K562 (cell line): ENCODE measurements at regions not wholly inside any gene's neighbourhood (a gene's known extent, or its start where the extent isn't known, plus 50 kb on each side); places are given as distances from the start of the nearest gene placed in this dataset.

Source experiments
- ATAC-seq: fragments of 200-7000 bp; cut with Tn5 transposase; 3 replicates; pipeline ENCODE4 v1.9.1; 2020; ENCODE audit warnings: moderate library complexity
- BruUV-seq: library from RNA; stranded (reverse); fragments of 400-500 nt; replicated peaks from 2 replicates; lab custom pipeline; 2021; lab: Mats Ljungman, UMichigan
- CTCF ChIA-PET: fragments of 300-600 bp; formaldehyde crosslinking; extraction: SDS; loops from one replicate; lab custom pipeline; 2021; ENCODE audit warnings: low intra/inter-chr PET ratio; lab: Yijun Ruan, JAX
- POLR2A ChIA-PET: fragments of 300-600, 350-650 bp; sonication (Branson Sonifier 250); formaldehyde crosslinking; extraction: SDS; loops from one replicate; lab custom pipeline; 2021; ENCODE audit warnings: antibody characterized with exemption, inconsistent platforms; lab: Yijun Ruan, JAX
- DNase-seq, 4 experiments: peaks; one replicate each; pipeline versions ENCODE4 v3.0.0 to v3.0.0-alpha.2; 2011 to 2018; ENCODE audit warnings: low spot score in 3 of 4, mixed read lengths in 3 of 4; ENCODE audit errors: extremely low read depth in 1 of 4
- FAIRE-seq: peaks from 2 replicates; lab custom pipeline; 2011; peaks lifted over from hg19 to GRCh38; lab: Jason Lieb, UNC
- H2AFZ ChIP-seq: 2 replicates; pipeline ENCODE4 v1.6.0; 2011; ENCODE audit warnings: low read depth, low read length, control low read depth, inconsistent platforms
- H3K27ac ChIP-seq: fragments of 200-600 bp; 3 replicates; pipeline ENCODE4 v1.8.0; 2011; ENCODE audit warnings: low read depth, mild to moderate bottlenecking, control low read depth, inconsistent platforms, low read length, moderate library complexity, mixed read lengths; ENCODE audit errors: extremely low read depth
- H3K27me3 ChIP-seq, 2 experiments: fragments of 300-600 bp in 1 of 2; 2 replicates in 1 of 2; 3 replicates in 1 of 2; pipeline versions ENCODE4 v1.6.0 to v1.8.0; 2011; ENCODE audit warnings: inconsistent platforms in 2 of 2, low read length in 2 of 2, mild to moderate bottlenecking in 1 of 2, mixed read lengths in 1 of 2, moderate library complexity in 1 of 2; ENCODE audit not compliant: control insufficient read depth in 2 of 2, insufficient read depth in 2 of 2
- H3K36me3 ChIP-seq: fragments of 300-600 bp; 3 replicates; pipeline ENCODE4 v1.8.0; 2011; ENCODE audit warnings: mild to moderate bottlenecking, low read length, inconsistent platforms; ENCODE audit not compliant: control insufficient read depth, insufficient read depth
- H3K4me1 ChIP-seq, 2 experiments: fragments of 200-600 bp in 1 of 2; replicated peaks in 1 of 2; 2 replicates in 1 of 2; 3 replicates in 1 of 2; pipeline versions ENCODE4 v1.5.1 to v1.8.0; 2011; ENCODE audit warnings: inconsistent platforms in 2 of 2, low read length in 2 of 2, mild to moderate bottlenecking in 1 of 2, mixed read lengths in 1 of 2, moderate library complexity in 1 of 2; ENCODE audit not compliant: control insufficient read depth in 2 of 2, insufficient read depth in 2 of 2
- H3K4me2 ChIP-seq: 2 replicates; pipeline ENCODE4 v1.6.1; 2011; ENCODE audit warnings: low read length, control low read depth, inconsistent platforms, mixed read lengths; ENCODE audit not compliant: insufficient read depth
- H3K4me3 ChIP-seq: fragments of 200-600 bp; sonication (generic), shearing (Covaris generic); 2 replicates; pipeline ENCODE4 v1.5.1; 2016; ENCODE audit warnings: control low read depth, inconsistent platforms
- H3K79me2 ChIP-seq: fragments of 200-600 bp; 3 replicates; pipeline ENCODE4 v1.8.0; 2011; ENCODE audit warnings: low read length, inconsistent platforms; ENCODE audit not compliant: control insufficient read depth, insufficient read depth
- H3K9ac ChIP-seq, 2 experiments: 2 replicates each; pipeline versions ENCODE4 v1.6.0 to v1.6.1; 2011; ENCODE audit warnings: low read depth in 2 of 2, low read length in 2 of 2, control low read depth in 1 of 2, inconsistent platforms in 1 of 2, mild to moderate bottlenecking in 1 of 2, mixed read lengths in 1 of 2; ENCODE audit not compliant: insufficient read depth in 1 of 2
- H3K9me1 ChIP-seq: one replicate; pipeline ENCODE4 v1.6.0; 2011; ENCODE audit warnings: inconsistent platforms, mild to moderate bottlenecking, low read length, moderate library complexity; ENCODE audit not compliant: control insufficient read depth, insufficient read depth
- H3K9me3 ChIP-seq: replicated peaks from 2 replicates; pipeline ENCODE4 v1.5.1; 2011; ENCODE audit warnings: low read depth, low read length, inconsistent platforms; ENCODE audit not compliant: control insufficient read depth, insufficient read depth
- H4K20me1 ChIP-seq: replicated peaks from 2 replicates; pipeline ENCODE4 v1.6.1; 2011; ENCODE audit warnings: low read length, inconsistent platforms, mixed read lengths; ENCODE audit not compliant: control insufficient read depth, insufficient read depth
- BRD4 ChIP-seq: fragments of 200-600 bp; sonication (generic); IDR thresholded peaks from 2 replicates; pipeline ENCODE4 v1.6.1; 2017; ENCODE audit warnings: inconsistent platforms
- ELF4 ChIP-seq: fragments of 450-650 bp; formaldehyde crosslinking; IDR thresholded peaks from 2 replicates; pipeline ENCODE4 v1.4.0; 2022; ENCODE audit warnings: missing genetic modification characterization
- ETS1 ChIP-seq: conservative IDR thresholded peaks from 2 replicates; pipeline ENCODE4 v1.6.1; 2011; ENCODE audit warnings: low read depth, mild to moderate bottlenecking, low read length; ENCODE audit not compliant: control insufficient read depth
- FOSL1 ChIP-seq: fragments of 200-800 bp; sonication (Bioruptor generic); conservative IDR thresholded peaks from 2 replicates; pipeline ENCODE4 v1.6.1; 2016; ENCODE audit warnings: missing genetic modification characterization, missing compliant biosample characterization
- FOXK1 ChIP-seq: sonication (generic); formaldehyde crosslinking; IDR thresholded peaks from 2 replicates; pipeline ENCODE4 v1.8.0; 2022; ENCODE audit warnings: missing genetic modification reagents, mild to moderate bottlenecking, borderline replicate concordance
- FOXO4 ChIP-seq: fragments of 450-650 bp; formaldehyde crosslinking; IDR thresholded peaks from 2 replicates; pipeline ENCODE4 v1.4.0; 2020; ENCODE audit warnings: mild to moderate bottlenecking, moderate library complexity
- HDGF ChIP-seq: fragments of 450-650 bp; IDR thresholded peaks from 2 replicates; pipeline ENCODE4 v1.6.1; 2016
- HMGXB4 ChIP-seq: sonication (generic); formaldehyde crosslinking; IDR thresholded peaks from 2 replicates; pipeline ENCODE4 v1.8.1; 2023; ENCODE audit warnings: mild to moderate bottlenecking, missing genetic modification reagents
- KHSRP ChIP-seq: fragments of 450-650 bp; IDR thresholded peaks from 2 replicates; pipeline ENCODE4 v1.6.1; 2017
- SNRNP70 ChIP-seq: fragments of 200-400 bp; formaldehyde crosslinking; optimal IDR thresholded peaks from 2 replicates; pipeline ENCODE3; 2017; ENCODE audit warnings: low read depth, low read length
- TAF1 ChIP-seq: IDR thresholded peaks from 2 replicates; pipeline ENCODE4 v1.6.1; 2011; ENCODE audit warnings: mild to moderate bottlenecking, low read length, moderate library complexity; ENCODE audit not compliant: insufficient read depth, control insufficient read depth, severe bottlenecking; ENCODE audit errors: extremely low read depth
- TCF3 ChIP-seq: sonication (generic); formaldehyde crosslinking; IDR thresholded peaks from 2 replicates; pipeline ENCODE4 v1.4.0; 2020; ENCODE audit warnings: mild to moderate bottlenecking, missing genetic modification reagents
- ZNF133 ChIP-seq: fragments of 250-450 bp; sonication (Bioruptor Pico); IDR thresholded peaks from 2 replicates; pipeline ENCODE4 v1.4.0; 2020; ENCODE audit warnings: mild to moderate bottlenecking
- ZNF280A ChIP-seq: fragments of 450-650 bp; IDR thresholded peaks from 2 replicates; pipeline ENCODE4 v1.6.1; 2018; ENCODE audit warnings: mild to moderate bottlenecking, low read depth; ENCODE audit not compliant: partially characterized antibody
- ZNF77 ChIP-seq: fragments of 250-450 bp; sonication (Bioruptor Pico); IDR thresholded peaks from 2 replicates; pipeline ENCODE4 v1.5.0; 2020
- in situ Hi-C: fragments of 300-500 bp; cut with MboI; formaldehyde crosslinking; loops from 4 replicates; pipeline ENCODE4 v1.15.0; 2018; ENCODE audit warnings: inconsistent platforms, mixed read lengths
- intact Hi-C: fragments of 100-400 bp; cut with micrococcal nuclease; formaldehyde crosslinking; loops from 2 replicates; pipeline ENCODE4 v1.14.2; 2022
- TF ChIP-seq, protein P1 (sequence below), 3 experiments: IDR thresholded peaks in 2 of 3; conservative IDR thresholded peaks in 1 of 3; 2 replicates each; pipeline ENCODE4 v1.5.1; 2011 to 2012; ENCODE audit warnings: low read length in 3 of 3, mild to moderate bottlenecking in 3 of 3, control low read depth in 2 of 3, improper control_type of control experiment in 1 of 3, inconsistent platforms in 1 of 3, low read depth in 1 of 3, mixed read lengths in 1 of 3, moderate library complexity in 1 of 3; ENCODE audit not compliant: insufficient read depth in 2 of 3

DNA sequence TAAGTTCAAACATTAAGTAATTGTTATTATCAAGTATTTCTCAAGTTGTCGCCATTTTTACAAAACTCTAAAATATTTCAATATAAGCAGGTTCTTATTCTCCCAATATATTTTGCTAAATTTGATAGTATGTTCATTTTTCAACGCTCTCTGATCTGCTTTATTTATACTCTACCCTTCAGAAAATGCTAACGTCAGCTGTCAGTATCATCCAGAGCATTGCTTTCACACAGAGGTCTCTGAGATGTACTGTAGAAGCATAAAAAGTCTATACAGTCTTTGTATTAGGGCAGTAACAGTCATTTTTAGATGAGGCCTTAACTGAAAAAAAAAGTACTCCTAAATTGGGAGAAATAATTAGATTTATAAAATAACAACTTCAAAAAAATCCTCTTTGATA is 533.1 kb upstream of the LRFN5 start (continued):
- TF ChIP-seq, protein P1, sequence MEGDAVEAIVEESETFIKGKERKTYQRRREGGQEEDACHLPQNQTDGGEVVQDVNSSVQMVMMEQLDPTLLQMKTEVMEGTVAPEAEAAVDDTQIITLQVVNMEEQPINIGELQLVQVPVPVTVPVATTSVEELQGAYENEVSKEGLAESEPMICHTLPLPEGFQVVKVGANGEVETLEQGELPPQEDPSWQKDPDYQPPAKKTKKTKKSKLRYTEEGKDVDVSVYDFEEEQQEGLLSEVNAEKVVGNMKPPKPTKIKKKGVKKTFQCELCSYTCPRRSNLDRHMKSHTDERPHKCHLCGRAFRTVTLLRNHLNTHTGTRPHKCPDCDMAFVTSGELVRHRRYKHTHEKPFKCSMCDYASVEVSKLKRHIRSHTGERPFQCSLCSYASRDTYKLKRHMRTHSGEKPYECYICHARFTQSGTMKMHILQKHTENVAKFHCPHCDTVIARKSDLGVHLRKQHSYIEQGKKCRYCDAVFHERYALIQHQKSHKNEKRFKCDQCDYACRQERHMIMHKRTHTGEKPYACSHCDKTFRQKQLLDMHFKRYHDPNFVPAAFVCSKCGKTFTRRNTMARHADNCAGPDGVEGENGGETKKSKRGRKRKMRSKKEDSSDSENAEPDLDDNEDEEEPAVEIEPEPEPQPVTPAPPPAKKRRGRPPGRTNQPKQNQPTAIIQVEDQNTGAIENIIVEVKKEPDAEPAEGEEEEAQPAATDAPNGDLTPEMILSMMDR (IDR thresholded peaks at IDR 0.05 in 2 of 3, conservative IDR thresholded peaks at IDR 0.05 in 1 of 3; ENCODE audit: insufficient read depth in 2 of 3, low read depth in 1 of 3, low read length in 3 of 3) = no peak
- TF ChIP-seq TAF1 = no peak
- no peak for TF ChIP-seq BRD4
- no peak for TF ChIP-seq ZNF133 (CRISPR knock-in tag)
- no peak for TF ChIP-seq TCF3 (CRISPR knock-in tag)
- TF ChIP-seq HMGXB4 (CRISPR knock-in tag) = no peak

GRCh38 chr14:41072776-41073175 is 533.9 kb upstream of the LRFN5 start:
- H3K9me3 ChIP-seq = no peaks in the 10 kb centered on the region
- ATAC-seq = no peak
- TF ChIP-seq ZNF280A = no peak
- TF ChIP-seq KHSRP = no peak
- TF ChIP-seq ELF4 = no peak
- no peak for TF ChIP-seq FOSL1 (tag)
- TF ChIP-seq FOXO4 (CRISPR knock-in tag) = no peak
- no peak for TF ChIP-seq ZNF77 (CRISPR knock-in tag)
- TF ChIP-seq HDGF = no peak
- no peak for TF ChIP-seq FOXK1 (CRISPR knock-in tag)
- TF ChIP-seq SNRNP70 = no peak
- TF ChIP-seq ETS1 = no peak

More at GRCh38 chr14:41072776-41073175, 533.9 kb upstream of the LRFN5 start:
- Histone ChIP-seq H3K36me3 (no peaks in the 10 kb centered on the region), H4K20me1 (no peaks in the 10 kb centered on the region), H3K79me2 (no peaks in the 10 kb centered on the region), H3K4me2 (no peak overlapping the region), H3K9me1 (no peaks in the 10 kb centered on the region), H3K4me3 (no peak overlapping the region), H3K27ac (no peak overlapping the region), H3K9ac (no peak overlapping the region), H3K27me3 (no peaks in the 10 kb centered on the region), H2AFZ (no peak overlapping the region), H3K4me1 (no peaks in the 10 kb centered on the region)
- no TSS peak for BruUV-seq
- in situ Hi-C loops = no loop called here
- FAIRE-seq (no peak), DNase-seq (no peak)
- CTCF ChIA-PET = no interaction called here
- POLR2A ChIA-PET = no interaction called here
- intact Hi-C loops = no loop called here
